Activated naive CD8-positive, alpha-beta T cell treated with anti-CD3 and anti-CD28 coated beads for 36 hours (primary cell): ENCODE measurements at regions not wholly inside any gene's neighbourhood (a gene's known extent, or its start where the extent isn't known, plus 50 kb on each side); places are given as distances from the start of the nearest gene placed in this dataset.

Experiments
- DNase-seq: peaks from one replicate; pipeline ENCODE4 v3.0.0; 2021
- H3K27ac Mint-ChIP-seq: one replicate; pipeline ENCODE4 v1.8.0; 2022; ENCODE audit warnings: mild to moderate bottlenecking, moderate library complexity, mixed read lengths
- H3K27me3 Mint-ChIP-seq: one replicate; pipeline ENCODE4 v1.8.0; 2022; ENCODE audit warnings: mild to moderate bottlenecking, mixed read lengths
- H3K36me3 Mint-ChIP-seq: one replicate; pipeline ENCODE4 v1.8.0; 2021; ENCODE audit warnings: mild to moderate bottlenecking, mixed read lengths
- H3K4me1 Mint-ChIP-seq: one replicate; pipeline ENCODE4 v1.8.0; 2021; ENCODE audit warnings: mixed read lengths
- H3K4me3 Mint-ChIP-seq: one replicate; pipeline ENCODE4 v1.8.0; 2022; ENCODE audit warnings: mild to moderate bottlenecking, moderate library complexity, mixed read lengths
- H3K9me3 Mint-ChIP-seq: one replicate; pipeline ENCODE4 v1.8.0; 2022; ENCODE audit warnings: mixed read lengths

DNA sequence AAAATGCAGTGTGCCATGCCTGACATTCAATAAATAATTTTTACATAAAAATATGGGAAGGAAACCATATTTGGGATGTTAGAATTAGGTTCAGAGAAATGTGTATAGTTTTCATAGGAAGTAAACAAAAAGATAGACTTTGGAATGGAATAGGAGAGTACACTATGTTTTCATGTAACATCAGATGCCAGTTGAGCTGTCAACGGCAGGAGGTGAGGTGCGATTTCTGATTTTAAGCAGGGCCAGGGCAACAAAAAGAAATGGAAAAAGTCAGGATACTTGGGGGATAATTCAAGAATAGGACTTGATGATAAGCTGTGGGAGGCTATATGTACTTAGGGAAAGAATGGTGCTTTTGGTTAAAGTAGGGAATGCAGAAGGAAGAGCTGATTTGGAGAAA lies 639.5 kb downstream of the OTOL1 start:
- H3K9me3 Mint-ChIP-seq = no peaks in the 10 kb centered on the region
- H3K27me3 Mint-ChIP-seq = no peaks in the 10 kb centered on the region
- H3K36me3 Mint-ChIP-seq = no peaks in the 10 kb centered on the region

DNA sequence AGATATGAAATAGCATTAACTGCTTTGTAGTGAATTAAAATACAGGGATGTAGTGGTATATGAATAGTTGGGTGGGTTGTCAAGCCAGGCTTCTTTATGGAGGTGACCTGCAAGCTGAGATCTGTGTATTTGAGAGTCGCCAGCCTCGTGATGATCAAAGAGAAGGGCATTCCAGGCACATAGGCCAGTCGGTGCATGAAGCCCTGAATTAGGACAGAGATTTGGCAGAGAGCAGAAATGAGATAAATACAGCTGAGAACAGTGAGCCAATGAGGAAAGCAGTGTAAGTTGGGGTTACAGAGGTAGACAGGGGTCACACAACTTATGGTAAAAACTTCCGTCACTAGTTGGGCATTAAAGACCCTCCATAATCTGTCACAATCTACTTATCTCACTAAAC lies 641.9 kb downstream of the OTOL1 start:
- no peak overlapping the region for H3K4me3 Mint-ChIP-seq
- peaks cover 5% of the 10 kb centered on the region for H3K4me1 Mint-ChIP-seq

More for the DNA sequence above, 639.5 kb downstream of the OTOL1 start:
- peaks cover 5% of the 10 kb centered on the region for H3K4me1 Mint-ChIP-seq
- DNase-seq = no peak
- no peak overlapping the region for H3K27ac Mint-ChIP-seq
- H3K4me3 Mint-ChIP-seq = no peak overlapping the region

DNA sequence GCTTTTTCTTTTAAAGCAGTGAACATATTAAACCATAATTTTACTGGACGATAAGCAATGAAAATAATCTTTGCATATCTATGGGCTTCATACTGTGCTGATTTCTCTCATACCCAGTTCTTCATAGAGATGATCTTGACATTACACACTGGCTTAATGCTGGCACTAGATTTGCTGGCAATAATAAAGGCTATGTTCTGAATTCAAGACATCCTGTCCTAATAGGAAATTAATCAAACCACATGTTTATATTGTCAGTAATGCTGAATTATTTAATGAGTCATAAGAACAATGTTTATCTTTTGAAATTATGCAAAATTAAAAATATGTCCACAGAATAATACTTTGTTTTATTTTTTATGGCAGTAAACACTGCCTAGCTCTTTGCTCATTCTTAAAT lies 643.2 kb downstream of the OTOL1 start:
- DNase-seq = no peak
- H3K36me3 Mint-ChIP-seq = no peaks in the 10 kb centered on the region
- H3K4me3 Mint-ChIP-seq = no peak overlapping the region
- H3K27ac Mint-ChIP-seq = no peak overlapping the region
- H3K9me3 Mint-ChIP-seq = no peaks in the 10 kb centered on the region
- H3K4me1 Mint-ChIP-seq = no peaks in the 10 kb centered on the region
- H3K27me3 Mint-ChIP-seq = no peaks in the 10 kb centered on the region

More for the DNA sequence above, 641.9 kb downstream of the OTOL1 start:
- Mint-ChIP-seq H3K27me3 (no peaks in the 10 kb centered on the region), H3K27ac (no peak overlapping the region), H3K36me3 (no peaks in the 10 kb centered on the region), H3K9me3 (no peaks in the 10 kb centered on the region)
- no peak for DNase-seq

DNA sequence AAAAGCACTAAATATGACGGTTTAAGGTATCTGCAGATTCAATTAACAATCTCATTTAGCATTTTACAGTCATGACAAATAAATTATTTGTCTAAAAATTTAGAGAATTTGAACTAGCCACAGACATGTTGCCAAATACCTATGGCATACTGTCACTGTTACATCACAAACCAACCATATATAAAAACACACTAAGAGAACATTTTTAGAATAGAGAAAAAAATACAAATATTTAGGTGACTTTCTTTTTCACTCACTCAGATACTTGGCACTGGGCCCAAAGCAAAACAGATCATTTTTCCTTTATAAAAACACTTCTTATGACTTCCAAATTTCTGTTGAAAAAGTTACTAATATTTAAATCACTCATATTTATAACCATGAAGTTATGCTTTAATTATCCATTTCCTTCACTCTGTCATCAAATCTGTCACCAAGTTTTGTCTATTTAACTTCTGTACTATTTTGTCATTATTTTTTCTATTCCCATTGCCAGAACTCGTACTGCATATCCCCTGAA lies 644.7 kb downstream of the OTOL1 start:
- Mint-ChIP-seq H3K4me3 (no peak overlapping the region), H3K27me3 (no peaks in the 10 kb centered on the region), H3K4me1 (no peaks in the 10 kb centered on the region), H3K36me3 (no peaks in the 10 kb centered on the region), H3K27ac (no peak overlapping the region), H3K9me3 (no peaks in the 10 kb centered on the region)
- no peak for DNase-seq

DNA sequence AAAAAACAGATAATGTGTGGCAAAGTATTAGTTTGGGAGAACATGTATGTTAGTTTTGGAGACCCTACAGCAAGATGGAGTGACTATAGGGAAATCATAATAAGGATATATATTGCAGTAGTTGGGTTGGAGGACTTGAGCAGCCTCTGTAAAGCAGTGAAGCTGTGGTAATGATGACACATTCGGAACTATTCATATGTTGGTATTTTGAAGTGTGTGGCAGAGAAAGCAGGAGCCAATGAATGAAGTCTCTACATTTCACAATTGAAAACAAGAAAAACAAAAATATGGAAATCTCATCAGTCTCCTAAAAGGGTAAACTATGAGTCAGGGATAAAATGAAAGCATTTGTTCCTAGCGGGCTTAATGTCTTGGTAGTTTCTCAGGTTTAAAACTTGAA lies 645.9 kb downstream of the OTOL1 start:
- Mint-ChIP-seq H3K27ac (no peak overlapping the region), H3K27me3 (no peaks in the 10 kb centered on the region), H3K9me3 (no peaks in the 10 kb centered on the region), H3K36me3 (no peaks in the 10 kb centered on the region), H3K4me1 (no peaks in the 10 kb centered on the region), H3K4me3 (no peak overlapping the region)
- DNase-seq = no peak

DNA sequence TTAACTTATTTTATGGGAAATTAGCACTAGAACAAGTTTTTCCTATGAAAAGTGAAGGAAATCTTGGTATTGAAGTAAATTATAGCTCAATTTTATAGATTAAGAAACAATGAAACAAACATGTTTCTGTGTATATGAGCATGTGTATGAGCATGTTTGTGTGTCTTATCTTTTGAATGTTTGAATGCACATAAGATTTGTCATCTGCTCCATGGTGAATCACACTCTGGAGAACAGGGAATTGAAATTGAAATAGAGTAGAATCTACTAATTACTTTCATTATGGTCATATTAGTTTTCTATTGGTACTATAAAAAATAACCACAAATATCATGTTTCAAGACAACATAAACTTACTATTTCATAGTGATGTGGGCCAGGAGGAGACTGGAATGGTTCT lies 646.6 kb downstream of the OTOL1 start:
- no peak for DNase-seq
- H3K36me3 Mint-ChIP-seq = no peaks in the 10 kb centered on the region
- H3K27ac Mint-ChIP-seq = no peak overlapping the region
- H3K9me3 Mint-ChIP-seq = no peaks in the 10 kb centered on the region
- H3K27me3 Mint-ChIP-seq = no peaks in the 10 kb centered on the region
- H3K4me3 Mint-ChIP-seq = no peak overlapping the region
- H3K4me1 Mint-ChIP-seq = no peaks in the 10 kb centered on the region

DNA sequence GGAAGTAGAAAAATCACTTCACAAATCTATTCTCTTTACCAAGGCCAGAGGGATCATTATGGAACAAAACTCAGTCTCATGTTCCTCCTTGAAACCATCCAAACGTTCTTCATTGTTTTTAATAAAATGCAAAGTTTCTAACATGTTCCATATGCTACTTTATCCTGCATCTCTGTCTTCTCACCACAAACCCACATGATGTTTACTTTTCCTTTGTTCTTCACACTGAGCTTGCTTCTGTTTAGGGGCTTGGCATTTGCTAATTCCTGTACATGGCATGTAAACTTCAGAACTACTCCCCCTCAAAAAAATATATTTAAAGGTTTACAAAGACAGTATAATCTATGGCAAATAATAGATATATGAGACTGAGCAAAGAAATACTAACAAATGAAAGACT lies 651.4 kb downstream of the OTOL1 start:
- no peaks in the 10 kb centered on the region for H3K27me3 Mint-ChIP-seq
- no peaks in the 10 kb centered on the region for H3K4me1 Mint-ChIP-seq
- DNase-seq = no peak
- H3K9me3 Mint-ChIP-seq = no peaks in the 10 kb centered on the region
- no peaks in the 10 kb centered on the region for H3K36me3 Mint-ChIP-seq
- no peak overlapping the region for H3K27ac Mint-ChIP-seq
- no peak overlapping the region for H3K4me3 Mint-ChIP-seq

DNA sequence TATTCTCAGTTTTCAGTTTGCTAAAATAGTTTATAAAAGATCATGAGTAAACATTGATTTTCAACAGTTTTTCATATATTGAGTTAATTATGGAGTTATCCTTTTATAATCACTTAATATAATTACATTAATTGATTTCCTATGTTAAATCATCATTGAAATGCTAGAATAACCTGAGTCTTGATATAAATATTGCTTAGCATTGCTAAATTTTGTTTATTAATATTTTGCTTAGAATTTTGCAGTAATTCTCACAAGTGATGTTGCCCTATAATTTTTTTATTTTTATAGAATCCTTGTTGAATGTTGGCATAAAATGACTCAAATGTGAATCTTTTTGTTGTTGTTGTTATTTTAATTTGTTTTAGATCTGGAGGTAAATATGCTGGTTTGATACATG lies 654.2 kb downstream of the OTOL1 start:
- Mint-ChIP-seq H3K27me3 (no peaks in the 10 kb centered on the region), H3K9me3 (no peaks in the 10 kb centered on the region), H3K36me3 (no peaks in the 10 kb centered on the region), H3K4me3 (no peak overlapping the region), H3K27ac (no peak overlapping the region), H3K4me1 (no peaks in the 10 kb centered on the region)
- no peak for DNase-seq

DNA sequence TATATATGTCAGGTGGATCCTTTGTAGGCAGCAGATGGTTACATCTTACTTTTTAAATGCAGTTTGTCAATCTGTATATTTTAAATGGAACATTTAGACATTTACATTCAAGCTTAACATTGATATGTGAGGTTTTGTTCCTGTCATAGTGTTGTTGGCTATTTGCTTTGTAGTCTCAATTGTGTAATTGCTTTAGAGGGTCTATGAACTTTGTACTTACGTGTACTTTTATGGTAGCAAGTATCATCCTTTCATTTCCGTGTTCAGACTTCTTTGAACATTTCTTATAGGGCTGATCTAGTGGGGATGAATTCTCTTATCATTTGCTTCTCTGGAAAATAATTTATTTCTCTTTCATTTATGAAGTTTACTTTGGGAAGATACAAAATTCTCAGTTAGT lies 656.0 kb downstream of the OTOL1 start:
- DNase-seq = no peak
- no peaks in the 10 kb centered on the region for H3K4me1 Mint-ChIP-seq
- H3K27me3 Mint-ChIP-seq = no peaks in the 10 kb centered on the region
- no peak overlapping the region for H3K27ac Mint-ChIP-seq
- H3K9me3 Mint-ChIP-seq = no peaks in the 10 kb centered on the region
- no peaks in the 10 kb centered on the region for H3K36me3 Mint-ChIP-seq
- H3K4me3 Mint-ChIP-seq = no peak overlapping the region

DNA sequence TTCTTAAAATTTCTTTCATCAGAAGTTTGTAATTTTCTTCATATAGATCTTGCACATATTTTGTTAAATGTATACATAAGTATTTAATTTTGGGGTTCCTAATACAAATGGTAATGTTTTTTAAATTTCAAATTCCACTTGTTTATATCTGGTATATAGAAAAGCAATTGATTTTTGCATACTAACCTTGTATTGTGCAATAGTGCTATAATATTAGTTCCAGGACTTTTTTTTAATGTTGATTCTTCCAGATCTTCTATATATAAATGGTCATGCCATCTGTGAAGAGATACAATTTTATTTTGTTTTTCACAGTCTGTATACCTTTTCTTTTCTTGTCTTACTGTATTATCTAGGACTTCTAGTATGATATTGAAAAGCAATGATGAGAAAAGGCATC lies 665.0 kb downstream of the OTOL1 start:
- no peak overlapping the region for H3K27ac Mint-ChIP-seq
- H3K27me3 Mint-ChIP-seq = no peaks in the 10 kb centered on the region
- H3K4me3 Mint-ChIP-seq = no peak overlapping the region
- H3K9me3 Mint-ChIP-seq = peaks cover 5% of the 10 kb centered on the region
- no peaks in the 10 kb centered on the region for H3K4me1 Mint-ChIP-seq
- no peak for DNase-seq
- H3K36me3 Mint-ChIP-seq = no peaks in the 10 kb centered on the region

DNA sequence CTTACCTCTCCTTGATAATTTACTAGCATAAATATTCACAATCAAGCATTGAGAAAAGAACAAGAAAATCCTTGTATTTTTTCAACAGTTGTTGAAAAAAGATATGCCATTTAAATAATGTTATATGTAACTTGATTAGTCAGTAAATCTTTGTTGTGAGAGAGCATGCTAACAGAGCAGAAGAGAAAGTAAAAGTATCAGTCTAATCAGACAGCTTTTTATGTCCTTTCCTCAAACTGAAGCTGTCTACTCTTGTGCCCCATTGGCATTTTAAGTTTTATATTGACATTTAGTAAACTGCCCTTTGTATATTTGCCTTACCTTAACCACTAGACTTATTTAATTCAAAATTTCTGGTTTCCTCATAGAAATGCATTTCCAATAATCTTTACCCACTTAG lies 668.7 kb downstream of the OTOL1 start:
- no peaks in the 10 kb centered on the region for H3K27me3 Mint-ChIP-seq
- H3K4me1 Mint-ChIP-seq = no peaks in the 10 kb centered on the region
- peaks cover 2% of the 10 kb centered on the region for H3K9me3 Mint-ChIP-seq
- H3K36me3 Mint-ChIP-seq = no peaks in the 10 kb centered on the region
- DNase-seq = no peak
- no peak overlapping the region for H3K27ac Mint-ChIP-seq
- no peak overlapping the region for H3K4me3 Mint-ChIP-seq

DNA sequence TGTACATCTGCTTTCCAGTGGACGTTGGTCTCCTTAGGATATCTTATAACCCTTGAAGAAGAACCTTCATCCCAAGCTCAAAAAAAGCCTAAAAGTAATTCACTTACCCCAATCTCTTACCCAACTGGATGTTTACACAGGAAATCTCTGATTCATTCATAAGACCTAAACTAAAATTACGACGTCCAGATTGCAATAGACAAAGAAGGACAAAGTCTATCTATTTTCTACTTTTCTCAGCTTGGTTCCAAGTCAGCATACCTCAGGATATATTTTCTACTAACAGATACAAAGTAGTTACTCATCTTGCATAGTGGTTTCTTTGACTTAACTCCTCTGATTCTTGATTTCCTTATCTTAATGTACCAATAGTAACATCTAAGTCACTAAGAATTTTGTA lies 669.9 kb downstream of the OTOL1 start:
- no peak for DNase-seq
- H3K4me3 Mint-ChIP-seq = no peak overlapping the region
- no peaks in the 10 kb centered on the region for H3K4me1 Mint-ChIP-seq
- no peaks in the 10 kb centered on the region for H3K27me3 Mint-ChIP-seq
- no peaks in the 10 kb centered on the region for H3K36me3 Mint-ChIP-seq
- H3K27ac Mint-ChIP-seq = no peak overlapping the region
- peaks cover 2% of the 10 kb centered on the region for H3K9me3 Mint-ChIP-seq

DNA sequence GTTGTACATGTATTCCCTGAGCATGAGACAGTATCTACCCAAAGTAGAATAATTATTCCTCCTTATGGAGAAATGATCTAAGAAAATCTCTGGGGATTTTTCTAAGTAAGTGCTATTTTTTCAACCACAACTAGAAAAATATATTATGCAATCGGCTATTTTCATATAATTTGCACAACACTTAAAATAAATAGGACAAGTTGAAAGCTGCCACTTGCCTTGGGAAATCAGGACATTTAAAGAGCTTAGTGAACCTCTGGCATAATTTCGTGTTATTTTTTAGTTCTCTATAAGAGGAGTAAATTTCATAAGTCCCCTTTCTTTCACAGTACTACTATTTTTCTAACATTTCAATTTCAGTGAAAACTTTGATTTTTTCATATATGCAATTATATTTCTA lies 672.1 kb downstream of the OTOL1 start:
- Mint-ChIP-seq H3K27me3 (no peaks in the 10 kb centered on the region), H3K36me3 (no peaks in the 10 kb centered on the region), H3K4me3 (no peak overlapping the region), H3K9me3 (peaks cover 4% of the 10 kb centered on the region), H3K27ac (no peak overlapping the region), H3K4me1 (no peaks in the 10 kb centered on the region)
- DNase-seq = no peak

DNA sequence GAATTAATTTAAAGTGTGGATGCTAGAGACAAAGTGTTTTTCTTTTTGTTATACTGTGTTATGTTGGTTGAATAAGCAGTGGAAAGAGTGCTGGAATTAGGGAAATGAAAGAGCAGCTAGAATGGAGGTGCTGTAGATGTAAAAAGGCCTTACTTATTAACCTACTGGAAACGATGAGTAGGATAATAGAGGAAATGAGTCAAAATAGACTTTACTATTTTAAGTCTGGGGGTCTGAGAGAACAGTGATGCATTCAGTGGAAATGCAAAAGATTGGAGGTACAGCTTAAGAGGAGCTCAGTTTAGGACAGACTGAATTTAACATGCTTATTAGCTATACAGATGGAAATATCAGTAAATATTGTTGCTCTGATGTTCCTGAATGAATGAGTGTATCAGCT lies 674.0 kb downstream of the OTOL1 start:
- peaks cover 4% of the 10 kb centered on the region for H3K9me3 Mint-ChIP-seq
- H3K4me3 Mint-ChIP-seq = no peak overlapping the region
- no peaks in the 10 kb centered on the region for H3K36me3 Mint-ChIP-seq
- H3K27me3 Mint-ChIP-seq = no peaks in the 10 kb centered on the region
- H3K4me1 Mint-ChIP-seq = no peaks in the 10 kb centered on the region
- H3K27ac Mint-ChIP-seq = no peak overlapping the region
- no peak for DNase-seq

DNA sequence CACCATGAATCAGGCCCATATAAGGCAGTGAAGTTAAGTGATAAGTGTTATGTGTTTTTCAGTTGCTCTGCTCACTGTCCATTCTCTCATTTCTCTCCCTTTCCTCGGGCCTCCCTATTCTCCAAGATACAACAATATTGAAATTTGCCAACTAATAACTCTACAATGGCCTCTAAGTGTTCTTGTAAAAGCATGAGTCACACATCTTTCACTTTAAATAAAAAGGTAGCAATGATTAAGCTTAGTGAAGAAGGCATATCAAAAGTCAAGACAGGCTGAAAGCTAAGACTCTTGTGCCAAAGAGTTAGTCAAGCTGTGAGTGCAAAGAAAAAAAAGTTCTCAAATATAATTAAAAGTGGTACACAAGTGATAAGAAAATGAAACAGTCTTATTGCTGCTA lies 675.4 kb downstream of the OTOL1 start:
- no peak for DNase-seq
- no peaks in the 10 kb centered on the region for H3K36me3 Mint-ChIP-seq
- no peak overlapping the region for H3K27ac Mint-ChIP-seq
- H3K4me1 Mint-ChIP-seq = no peaks in the 10 kb centered on the region
- H3K27me3 Mint-ChIP-seq = no peaks in the 10 kb centered on the region
- peaks cover 4% of the 10 kb centered on the region for H3K9me3 Mint-ChIP-seq
- H3K4me3 Mint-ChIP-seq = no peak overlapping the region

DNA sequence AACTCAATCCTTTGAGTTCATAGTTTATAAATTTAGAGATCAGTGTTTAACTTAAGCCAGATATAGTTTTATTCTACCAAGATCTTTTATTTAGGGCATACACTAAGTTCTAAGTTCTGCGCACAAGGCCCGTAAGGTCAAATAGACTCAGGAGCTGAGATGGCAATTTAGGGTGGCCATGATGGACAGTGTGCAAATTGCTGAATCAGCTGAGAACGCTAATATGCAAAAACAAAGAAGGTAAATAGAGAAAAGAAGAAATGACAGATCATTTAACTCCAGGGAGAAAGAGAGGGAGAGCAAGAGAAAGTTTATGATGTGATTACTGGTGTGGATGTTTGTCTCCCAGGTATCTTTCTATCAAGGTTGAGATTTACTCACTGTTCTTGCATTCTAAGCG lies 678.5 kb downstream of the OTOL1 start:
- H3K4me3 Mint-ChIP-seq = no peak overlapping the region

DNA sequence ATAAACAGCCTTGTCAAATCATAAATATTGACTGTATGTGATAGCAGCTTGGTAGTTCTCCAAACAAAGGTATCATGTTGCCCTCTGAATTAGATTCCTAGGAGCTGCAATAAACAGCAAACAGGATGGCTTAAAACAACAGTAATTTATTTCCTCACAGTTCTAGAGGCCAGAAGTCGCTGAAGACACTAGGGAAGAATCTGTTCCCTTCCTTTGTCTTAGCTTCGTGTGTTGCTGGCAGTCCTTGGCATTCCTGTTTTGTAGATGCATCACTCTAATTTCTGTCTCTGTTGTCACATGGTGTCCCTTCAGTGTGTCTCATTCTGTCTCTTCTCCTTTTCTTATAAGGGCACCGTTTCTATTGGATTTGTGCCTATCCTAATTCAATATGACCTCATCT lies 679.3 kb downstream of the OTOL1 start:
- DNase-seq = no peak
- Mint-ChIP-seq H3K9me3 (peaks cover 4% of the 10 kb centered on the region), H3K36me3 (no peaks in the 10 kb centered on the region), H3K4me3 (no peak overlapping the region), H3K4me1 (no peaks in the 10 kb centered on the region), H3K27me3 (no peaks in the 10 kb centered on the region), H3K27ac (no peak overlapping the region)

More for the DNA sequence above, 678.5 kb downstream of the OTOL1 start:
- no peak overlapping the region for H3K27ac Mint-ChIP-seq
- DNase-seq = no peak
- H3K4me1 Mint-ChIP-seq = no peaks in the 10 kb centered on the region
- no peaks in the 10 kb centered on the region for H3K27me3 Mint-ChIP-seq
- no peaks in the 10 kb centered on the region for H3K36me3 Mint-ChIP-seq
- H3K9me3 Mint-ChIP-seq = peaks cover 4% of the 10 kb centered on the region
